ENCODE measurements at regions not wholly inside any gene's neighbourhood (a gene's known extent, or its start where the extent isn't known, plus 50 kb on each side); places are given as distances from the start of the nearest gene placed in this dataset.

GRCh38 chr5:79901631-79902030 lies 89.4 kb downstream of the MTX3 start:
- no peaks in the 10 kb centered on the region for H3K9me2 ChIP-seq (replicated peaks; ENCODE audit: low read depth, low read length)
- no peaks in the 10 kb centered on the region for H4K20me1 ChIP-seq (ENCODE audit: insufficient read depth, low read length, poor library complexity, severe bottlenecking)
- no peaks in the 10 kb centered on the region for H3K79me2 ChIP-seq (ENCODE audit: insufficient read depth, low read length)
- no peaks in the 10 kb centered on the region for H3K4me1 ChIP-seq (ENCODE audit: insufficient read depth, low read length, poor library complexity, severe bottlenecking)
- no peaks in the 10 kb centered on the region for H3F3A ChIP-seq (ENCODE audit: low read depth)
- TF ChIP-seq EZH2phosphoT487 (IDR thresholded peaks at IDR 0.05; ENCODE audit: borderline replicate concordance) (no peak), CTCF (conservative IDR thresholded peaks at IDR 0.05; ENCODE audit: low read length) (no peak)
- H3K36me3 ChIP-seq (ENCODE audit: insufficient read depth, low read length) = no peaks in the 10 kb centered on the region
- H3K27me3 ChIP-seq (ENCODE audit: insufficient read depth, low read length, poor library complexity, severe bottlenecking) = peaks cover 10% of the 10 kb centered on the region
- no peak overlapping the region for H3K9ac ChIP-seq (ENCODE audit: low read depth, low read length, poor library complexity, severe bottlenecking)
- no peak overlapping the region for H3K4me2 ChIP-seq (ENCODE audit: low read depth, low read length, poor library complexity, severe bottlenecking)
- no peaks in the 10 kb centered on the region; the same call in 1 of the 2 replicates for H3K9me3 ChIP-seq (ENCODE audit: insufficient read depth, low read depth, low read length)
- no peak overlapping the region for H2AFZ ChIP-seq (ENCODE audit: low read length)
- H3K4me3 ChIP-seq (ENCODE audit: low read length, poor library complexity, severe bottlenecking) = no peak overlapping the region

GRCh38 chr5:79898611-79899010 lies 92.5 kb downstream of the MTX3 start:
- H2AFZ ChIP-seq (ENCODE audit: low read length) = no peak overlapping the region
- H3K9me2 ChIP-seq (replicated peaks; ENCODE audit: low read depth, low read length) = no peaks in the 10 kb centered on the region
- no peaks in the 10 kb centered on the region for H3K79me2 ChIP-seq (ENCODE audit: insufficient read depth, low read length)
- H3K27me3 ChIP-seq (ENCODE audit: insufficient read depth, low read length, poor library complexity, severe bottlenecking) = peaks cover 10% of the 10 kb centered on the region
- no peak overlapping the region for H3K4me2 ChIP-seq (ENCODE audit: low read depth, low read length, poor library complexity, severe bottlenecking)
- H3K4me3 ChIP-seq (ENCODE audit: low read length, poor library complexity, severe bottlenecking) = no peak overlapping the region
- no peaks in the 10 kb centered on the region for H3F3A ChIP-seq (ENCODE audit: low read depth)
- TF ChIP-seq CTCF (conservative IDR thresholded peaks at IDR 0.05; ENCODE audit: low read length) (no peak), EZH2phosphoT487 (IDR thresholded peaks at IDR 0.05; ENCODE audit: borderline replicate concordance) (no peak)
- H4K20me1 ChIP-seq (ENCODE audit: insufficient read depth, low read length, poor library complexity, severe bottlenecking) = no peaks in the 10 kb centered on the region
- H3K9me3 ChIP-seq (ENCODE audit: insufficient read depth, low read depth, low read length) = no peaks in the 10 kb centered on the region; the same call in 1 of the 2 replicates
- H3K4me1 ChIP-seq (ENCODE audit: insufficient read depth, low read length, poor library complexity, severe bottlenecking) = no peaks in the 10 kb centered on the region
- no peak overlapping the region for H3K9ac ChIP-seq (ENCODE audit: low read depth, low read length, poor library complexity, severe bottlenecking)
- H3K36me3 ChIP-seq (ENCODE audit: insufficient read depth, low read length) = no peaks in the 10 kb centered on the region

- Histone ChIP-seq H2AFZ (ENCODE audit: low read length) (no peak overlapping the region), H3F3A (ENCODE audit: low read depth) (no peaks in the 10 kb centered on the region), H4K20me1 (ENCODE audit: insufficient read depth, low read length, poor library complexity, severe bottlenecking) (no peaks in the 10 kb centered on the region), H3K36me3 (ENCODE audit: insufficient read depth, low read length) (no peaks in the 10 kb centered on the region), H3K9me2 (replicated peaks; ENCODE audit: low read depth, low read length) (no peaks in the 10 kb centered on the region), H3K27me3 (ENCODE audit: insufficient read depth, low read length, poor library complexity, severe bottlenecking) (peaks cover 9% of the 10 kb centered on the region), H3K4me1 (ENCODE audit: insufficient read depth, low read length, poor library complexity, severe bottlenecking) (no peaks in the 10 kb centered on the region), H3K79me2 (ENCODE audit: insufficient read depth, low read length) (no peaks in the 10 kb centered on the region), H3K9me3 (ENCODE audit: insufficient read depth, low read depth, low read length) (no peaks in the 10 kb centered on the region), H3K4me3 (ENCODE audit: low read length, poor library complexity, severe bottlenecking) (no peak overlapping the region), H3K4me2 (ENCODE audit: low read depth, low read length, poor library complexity, severe bottlenecking) (no peak overlapping the region), H3K9ac (ENCODE audit: low read depth, low read length, poor library complexity, severe bottlenecking) (no peak overlapping the region)
- TF ChIP-seq CTCF (conservative IDR thresholded peaks at IDR 0.05; ENCODE audit: low read length) = no peak
- no peak for TF ChIP-seq EZH2phosphoT487 (IDR thresholded peaks at IDR 0.05; ENCODE audit: borderline replicate concordance)
Observed at GRCh38 chr5:79893976-79894375, 97.1 kb downstream of the MTX3 start.

All from Loucy (cell line).